SU-DHL-6 (cell line): ENCODE measurements at regions not wholly inside any gene's neighbourhood (a gene's known extent, or its start where the extent isn't known, plus 50 kb on each side); places are given as distances from the start of the nearest gene placed in this dataset.

Experiments
- EZH2phosphoT487 ChIP-seq: fragments of 200-600 bp; sonication (generic), shearing (Covaris generic); conservative IDR thresholded peaks from 2 replicates; pipeline ENCODE4 v1.6.1; 2018; ENCODE audit warnings: mild to moderate bottlenecking, antibody characterized with exemption, low read length, moderate library complexity, mixed read lengths
- TF ChIP-seq, protein P1 (sequence below): fragments of 200-600 bp; sonication (generic); IDR thresholded peaks from one replicate; pipeline ENCODE4 v1.5.1; 2017; ENCODE audit warnings: antibody characterized with exemption, mild to moderate bottlenecking, low read length, moderate library complexity; ENCODE audit not compliant: insufficient read depth, poor library complexity, severe bottlenecking

DNA sequence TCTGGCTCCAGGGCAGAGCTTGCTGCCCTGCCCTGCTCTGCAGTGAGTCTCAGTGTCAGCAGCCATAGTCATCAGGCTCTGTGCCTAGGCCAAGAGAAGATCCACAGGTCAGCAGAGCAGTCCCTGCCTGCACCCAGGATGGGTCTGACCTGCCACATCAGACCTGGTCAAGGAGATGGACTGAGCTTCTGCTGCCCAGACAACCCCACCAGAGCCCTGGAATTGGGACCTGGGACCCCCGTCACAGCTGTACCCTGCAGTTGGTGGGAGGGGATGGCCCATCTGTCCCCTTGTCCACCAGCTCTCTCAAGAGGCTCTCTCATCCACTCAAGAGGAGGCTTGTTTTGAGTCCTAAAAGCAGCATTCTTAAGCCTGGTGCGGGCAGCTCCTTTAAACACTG lies 142.6 kb downstream of the TFCP2L1 start:
- TF ChIP-seq, protein P1, sequence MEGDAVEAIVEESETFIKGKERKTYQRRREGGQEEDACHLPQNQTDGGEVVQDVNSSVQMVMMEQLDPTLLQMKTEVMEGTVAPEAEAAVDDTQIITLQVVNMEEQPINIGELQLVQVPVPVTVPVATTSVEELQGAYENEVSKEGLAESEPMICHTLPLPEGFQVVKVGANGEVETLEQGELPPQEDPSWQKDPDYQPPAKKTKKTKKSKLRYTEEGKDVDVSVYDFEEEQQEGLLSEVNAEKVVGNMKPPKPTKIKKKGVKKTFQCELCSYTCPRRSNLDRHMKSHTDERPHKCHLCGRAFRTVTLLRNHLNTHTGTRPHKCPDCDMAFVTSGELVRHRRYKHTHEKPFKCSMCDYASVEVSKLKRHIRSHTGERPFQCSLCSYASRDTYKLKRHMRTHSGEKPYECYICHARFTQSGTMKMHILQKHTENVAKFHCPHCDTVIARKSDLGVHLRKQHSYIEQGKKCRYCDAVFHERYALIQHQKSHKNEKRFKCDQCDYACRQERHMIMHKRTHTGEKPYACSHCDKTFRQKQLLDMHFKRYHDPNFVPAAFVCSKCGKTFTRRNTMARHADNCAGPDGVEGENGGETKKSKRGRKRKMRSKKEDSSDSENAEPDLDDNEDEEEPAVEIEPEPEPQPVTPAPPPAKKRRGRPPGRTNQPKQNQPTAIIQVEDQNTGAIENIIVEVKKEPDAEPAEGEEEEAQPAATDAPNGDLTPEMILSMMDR: no peak
- TF ChIP-seq EZH2phosphoT487: no peak
